Bone marrow (tissue), 2 donors: ENCODE measurements at regions not wholly inside any gene's neighbourhood (a gene's known extent, or its start where the extent isn't known, plus 50 kb on each side); places are given as distances from the start of the nearest gene placed in this dataset.

Experiments
- DNase-seq, 2 donors: peaks; one replicate each; lab custom pipeline; 2025; lab: John Stamatoyannopoulos, UW

DNA sequence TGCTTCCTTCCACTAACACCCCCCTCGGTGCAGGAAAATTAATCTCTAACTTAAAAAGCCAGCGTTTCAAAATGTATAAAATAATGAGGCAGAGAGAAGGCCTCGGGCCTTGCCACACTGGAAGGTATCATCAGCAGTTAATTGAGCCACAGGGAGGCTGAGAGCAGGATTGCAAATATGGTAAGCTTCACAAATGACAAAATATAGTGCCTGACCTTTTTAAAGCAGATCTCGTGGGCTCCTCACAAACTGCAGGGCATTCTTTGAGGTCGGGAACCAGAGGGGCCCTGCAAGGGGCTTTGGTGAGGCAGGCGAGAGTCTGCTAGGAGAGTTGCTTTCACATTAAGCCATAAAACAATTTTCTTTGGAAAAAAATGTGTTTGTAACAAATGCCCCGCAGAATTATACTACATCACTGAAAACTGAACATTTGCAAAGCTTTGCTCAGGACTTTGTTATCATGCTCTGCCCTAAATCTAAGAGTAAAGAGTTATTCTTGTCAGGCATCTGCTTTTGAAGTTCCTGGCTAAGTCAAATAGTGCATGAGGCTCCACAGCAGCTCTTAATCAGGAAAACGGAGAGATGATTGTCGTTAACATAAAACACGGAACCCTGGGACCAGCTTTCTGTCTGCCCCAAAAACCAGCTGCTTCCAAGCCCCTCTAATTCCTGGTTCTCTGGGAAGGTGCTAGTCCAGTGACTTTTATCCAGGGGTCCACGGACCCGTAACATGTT, 61.4 kb upstream of the SYT13 start:
- DNase-seq = no peak

DNA sequence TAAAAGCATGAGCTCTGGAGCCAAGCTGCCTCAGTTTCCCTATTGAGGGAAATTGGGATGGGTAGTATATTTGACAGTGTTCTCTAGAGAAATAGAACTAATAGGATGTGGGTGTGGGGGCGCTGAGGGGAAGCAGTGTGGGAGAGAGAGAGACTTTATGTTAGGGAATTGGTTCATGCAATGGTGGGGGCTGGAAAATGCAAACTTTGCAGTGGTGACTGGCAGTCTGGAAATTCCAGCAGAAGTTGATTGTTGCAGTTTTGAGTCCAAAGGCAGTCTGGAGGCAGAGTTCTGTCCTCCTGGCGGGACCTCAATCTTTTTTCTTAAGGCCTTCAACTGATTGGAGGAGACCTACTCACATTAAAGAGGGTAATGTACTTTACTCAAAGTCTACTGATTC, 59.4 kb upstream of the SYT13 start:
- no peak for DNase-seq

DNA sequence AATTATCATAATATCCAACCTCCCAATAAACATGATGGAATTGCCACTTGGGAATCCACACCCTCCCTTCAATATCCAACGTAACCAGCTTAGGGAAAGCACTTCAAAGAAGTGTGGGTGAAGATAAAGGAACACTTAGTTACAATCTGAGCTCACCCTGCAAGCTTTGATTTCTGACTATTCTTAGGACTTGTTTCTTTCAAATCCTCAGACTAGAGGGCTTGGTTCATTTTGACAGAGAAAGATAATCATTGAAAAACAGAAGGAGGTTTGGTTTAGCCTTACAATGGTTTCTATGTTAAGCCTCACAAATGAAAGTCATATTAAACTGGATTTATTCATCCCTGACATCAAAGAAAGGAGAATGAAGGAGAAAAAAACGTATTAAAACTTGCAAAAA, 57.9 kb upstream of the SYT13 start:
- no peak for DNase-seq

DNA sequence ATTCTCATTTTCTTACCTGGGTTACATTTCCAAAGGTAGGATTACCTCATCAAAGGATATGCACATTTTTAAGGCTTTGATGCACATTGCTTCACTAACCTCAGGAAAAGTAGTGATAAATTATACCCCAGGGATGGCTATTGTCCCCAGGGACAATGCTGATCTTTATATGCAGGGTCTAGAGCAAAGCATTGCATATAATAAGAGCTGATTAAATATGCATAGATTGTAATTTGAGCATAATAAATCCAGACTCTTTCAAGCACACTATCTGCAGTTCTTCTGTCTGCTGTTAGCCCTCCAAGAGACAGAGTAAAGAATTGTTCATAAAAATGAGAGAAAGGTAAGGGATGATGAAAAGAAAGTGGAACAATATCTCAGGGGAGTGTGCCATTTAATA, 57.3 kb upstream of the SYT13 start:
- DNase-seq = no peak

DNA sequence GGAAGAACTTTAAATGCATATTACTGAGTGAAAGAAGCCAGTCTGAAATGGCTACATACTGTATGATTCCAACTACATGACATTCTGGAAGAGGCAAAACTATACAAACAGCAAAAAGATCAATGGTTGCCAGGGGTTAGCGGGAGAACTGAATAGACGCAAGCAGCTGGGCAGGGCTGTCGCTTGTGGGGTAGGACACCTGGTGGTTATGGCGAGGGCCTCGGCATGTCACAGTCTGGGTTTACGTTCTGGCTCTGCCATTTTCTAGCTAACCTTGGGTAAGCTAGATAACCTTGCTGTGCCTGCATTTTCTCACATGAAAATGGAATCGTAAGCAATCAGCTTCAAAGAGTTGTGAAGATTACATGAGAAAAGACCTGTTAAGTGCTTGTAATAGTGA, 55.2 kb upstream of the SYT13 start:
- no peak for DNase-seq

DNA sequence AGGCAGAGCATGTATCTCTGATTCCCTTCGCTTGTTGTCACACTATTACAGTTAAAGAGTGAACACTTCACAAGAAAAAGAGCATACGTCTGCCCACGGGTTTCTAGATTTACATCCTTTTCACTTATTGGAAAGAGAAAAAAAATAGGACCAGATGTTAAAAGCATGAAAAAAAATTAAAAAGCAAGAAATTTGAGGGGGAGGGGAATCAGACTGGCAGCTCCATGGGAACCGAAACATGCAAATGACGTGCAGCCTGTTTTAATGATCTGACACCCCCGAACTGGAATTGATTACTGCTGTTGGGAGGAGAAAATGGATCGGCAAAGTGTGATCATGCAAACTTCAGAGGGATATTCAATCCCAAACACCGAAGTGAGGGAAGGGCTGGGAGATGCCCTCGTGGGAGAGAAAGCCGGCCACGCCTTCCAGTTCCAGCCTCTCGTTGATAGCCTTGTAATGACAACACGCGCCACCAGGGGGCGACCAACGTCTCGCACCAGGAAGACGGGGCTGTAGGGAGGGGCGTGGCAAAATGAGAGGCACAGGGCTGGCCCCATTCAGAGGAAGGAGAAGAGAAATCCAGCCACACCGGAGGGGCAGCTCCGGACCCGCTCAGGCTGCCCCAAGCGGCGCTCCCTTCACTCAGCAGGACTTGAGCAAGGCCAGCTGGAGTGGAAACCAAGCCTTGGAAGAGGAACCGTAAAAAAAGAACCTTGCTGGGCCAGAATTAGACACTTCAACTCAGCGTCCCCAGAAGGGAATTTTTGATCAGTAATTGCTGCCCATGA, 53.8 kb upstream of the SYT13 start:
- DNase-seq = peak; percentile 66 to 84

DNA sequence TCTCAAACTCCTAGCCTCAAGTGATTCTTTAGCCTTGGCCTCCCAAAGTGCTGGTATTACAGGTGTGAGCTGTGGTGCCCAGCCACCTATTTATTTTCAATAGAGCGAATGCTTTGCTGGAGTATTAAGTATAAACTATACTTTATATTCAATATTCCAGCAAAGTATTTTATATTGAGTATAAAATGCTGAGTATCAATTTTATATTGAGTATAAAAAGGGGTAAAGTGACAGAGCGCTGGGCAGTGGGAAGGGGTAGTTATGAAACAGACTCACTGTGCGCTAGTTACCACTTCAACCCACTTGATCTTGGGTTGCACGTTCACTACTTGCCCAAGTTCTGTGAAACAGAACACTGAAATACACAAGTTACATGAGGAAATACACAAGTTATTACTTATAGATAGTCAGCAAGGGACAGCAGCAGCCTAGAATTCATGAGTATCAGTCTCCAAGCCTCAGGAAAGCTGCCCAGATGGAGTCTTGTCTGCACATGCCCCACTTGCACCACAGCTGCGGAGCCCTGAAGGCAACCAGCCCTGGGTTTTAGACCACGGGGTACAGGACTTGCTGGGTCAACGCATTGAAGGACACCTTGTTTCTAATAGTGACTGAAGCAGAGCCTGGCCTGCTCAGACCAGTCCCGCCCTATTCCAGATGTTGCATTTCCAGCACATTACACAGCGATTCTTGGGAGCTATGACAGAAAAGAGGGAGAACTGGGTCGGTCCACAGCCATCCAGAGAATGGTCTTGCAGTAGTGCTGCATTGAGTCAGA, 51.6 kb upstream of the SYT13 start:
- no peak for DNase-seq

DNA sequence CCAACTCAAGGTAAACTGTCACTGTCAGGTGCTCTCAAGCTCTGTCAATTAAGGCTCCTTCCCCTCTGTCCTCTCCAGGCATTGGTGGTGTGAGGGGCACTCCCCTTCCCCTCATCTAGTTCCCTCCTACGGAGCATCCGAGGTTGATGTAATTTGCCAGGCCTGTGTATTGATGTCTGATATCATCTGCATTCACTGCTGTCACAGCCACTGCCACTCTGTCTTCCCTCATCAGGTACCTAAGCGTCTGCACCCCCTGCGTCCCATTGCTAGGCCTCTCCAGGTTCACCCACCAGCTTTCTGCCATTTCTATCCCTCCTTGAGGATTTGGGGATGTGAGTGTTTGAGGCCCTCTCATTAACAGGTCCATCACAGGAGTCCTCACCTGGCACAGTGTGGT, 50.0 kb upstream of the SYT13 start:
- no peak for DNase-seq
